ENCODE measurements at regions not wholly inside any gene's neighbourhood (a gene's known extent, or its start where the extent isn't known, plus 50 kb on each side); places are given as distances from the start of the nearest gene placed in this dataset.

DNA sequence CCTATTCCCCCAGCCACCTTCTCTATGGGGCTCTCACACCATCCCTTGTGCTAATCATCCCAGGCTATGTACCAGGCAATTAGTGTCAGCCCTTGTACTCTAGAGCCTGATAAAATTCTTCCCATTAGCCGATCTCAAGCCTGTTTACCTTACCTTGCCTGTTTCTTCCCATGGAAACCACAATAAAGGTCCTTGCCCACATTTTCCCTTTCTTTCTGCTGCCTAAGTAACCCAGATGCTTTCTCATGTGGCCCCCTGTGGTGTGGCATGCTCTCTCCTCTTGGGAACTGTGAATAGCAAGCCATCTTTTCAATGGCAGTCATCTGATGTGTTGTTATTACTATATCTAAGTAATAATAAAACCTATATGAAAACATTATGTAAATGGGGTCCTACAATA is 265.8 kb upstream of the ELAC2 start:
- DNase-seq, result peak; percentile 40
- 0 out of 5 replicates have a peak, but pooled peaks cover 0 to under 1% of the 10 kb centered on the region in 2 experiments for H3K9me3 Mint-ChIP-seq

More for the DNA sequence above, 265.8 kb upstream of the ELAC2 start:
- no peak overlapping the region for H3K4me2 ChIP-seq (ENCODE audit: insufficient read depth, insufficient read length, low read length)
- H3K36me3 Mint-ChIP-seq (ENCODE audit: insufficient read depth in 1 of 3, low read depth in 3 of 3), result peaks cover 0 to under 1% (median 0%) of the 10 kb centered on the region in 3 experiments; a peak in 1 of 7 replicates
- H3K9me3 ChIP-seq (ENCODE audit: control insufficient read depth, low read depth, low read length), result no peaks in the 10 kb centered on the region
- no peaks in the 10 kb centered on the region for H3K79me1 ChIP-seq (ENCODE audit: insufficient read depth, low read depth, low read length, poor library complexity, severe bottlenecking)
- H3K56ac ChIP-seq (ENCODE audit: insufficient read length, low read depth, low read length), result no peak overlapping the region
- no peaks in the 10 kb centered on the region for H3K27me3 ChIP-seq (ENCODE audit: insufficient read depth, low read length)
- H2BK20ac ChIP-seq (ENCODE audit: low read depth, low read length, poor library complexity, severe bottlenecking), result no peak overlapping the region
- H3K14ac ChIP-seq (ENCODE audit: insufficient read depth, low read length), result no peak overlapping the region
- no peak overlapping the region for H3K18ac ChIP-seq (ENCODE audit: insufficient read length, low read depth, low read length)
- no peak overlapping the region for H3T11ph ChIP-seq (ENCODE audit: low read length)
- no peak overlapping the region for H4K91ac ChIP-seq (ENCODE audit: insufficient read length, low read depth, low read length)
- no peak overlapping the region for H2BK12ac ChIP-seq (ENCODE audit: insufficient read length, low read depth, low read length)
- H2BK120ac ChIP-seq (ENCODE audit: low read depth, low read length, poor library complexity, severe bottlenecking), result no peak overlapping the region
- no peak overlapping the region for H3K27ac ChIP-seq (ENCODE audit: insufficient read length, low read depth, low read length)
- peak overlapping the region in 2 of 3 experiments; percentile 66 to 85; a peak in 3 of 7 replicates for H3K27ac Mint-ChIP-seq
- no peak overlapping the region for H2AK5ac ChIP-seq (ENCODE audit: insufficient read length, low read length)
- 0 out of 2 replicates have a peak, but pooled peaks cover 4% of the 10 kb centered on the region for H3K4me1 ChIP-seq (ENCODE audit: insufficient read depth, low read length)
- H3K4me3 Mint-ChIP-seq, result no peak overlapping the region
- no peak overlapping the region for H2BK5ac ChIP-seq (ENCODE audit: insufficient read length, low read length)
- H2AFZ ChIP-seq (ENCODE audit: low read length), result no peak overlapping the region
- no peak overlapping the region for H4K8ac ChIP-seq (replicated peaks; ENCODE audit: insufficient read length, low read depth, low read length)
- H3K27me3 Mint-ChIP-seq (ENCODE audit: low read depth), result no peaks in the 10 kb centered on the region
- no peak overlapping the region for H3K23ac ChIP-seq (ENCODE audit: insufficient read length, low read depth, low read length)
- no peak overlapping the region for H3K9ac ChIP-seq (ENCODE audit: extremely low read depth, insufficient read length, low read length)
- WGBS (ENCODE audit: extremely low coverage, insufficient read length, low lambda C conversion rate), result no CpG with 5 or more reads among the region's 1 CpG
- H3K4ac ChIP-seq (ENCODE audit: low read depth, low read length), result no peak overlapping the region
- no peak overlapping the region for H2BK15ac ChIP-seq (ENCODE audit: low read depth, low read length)
- no peaks in the 10 kb centered on the region for H4K20me1 ChIP-seq (ENCODE audit: control insufficient read depth, insufficient read depth, insufficient read length)
- TF ChIP-seq, protein P1, sequence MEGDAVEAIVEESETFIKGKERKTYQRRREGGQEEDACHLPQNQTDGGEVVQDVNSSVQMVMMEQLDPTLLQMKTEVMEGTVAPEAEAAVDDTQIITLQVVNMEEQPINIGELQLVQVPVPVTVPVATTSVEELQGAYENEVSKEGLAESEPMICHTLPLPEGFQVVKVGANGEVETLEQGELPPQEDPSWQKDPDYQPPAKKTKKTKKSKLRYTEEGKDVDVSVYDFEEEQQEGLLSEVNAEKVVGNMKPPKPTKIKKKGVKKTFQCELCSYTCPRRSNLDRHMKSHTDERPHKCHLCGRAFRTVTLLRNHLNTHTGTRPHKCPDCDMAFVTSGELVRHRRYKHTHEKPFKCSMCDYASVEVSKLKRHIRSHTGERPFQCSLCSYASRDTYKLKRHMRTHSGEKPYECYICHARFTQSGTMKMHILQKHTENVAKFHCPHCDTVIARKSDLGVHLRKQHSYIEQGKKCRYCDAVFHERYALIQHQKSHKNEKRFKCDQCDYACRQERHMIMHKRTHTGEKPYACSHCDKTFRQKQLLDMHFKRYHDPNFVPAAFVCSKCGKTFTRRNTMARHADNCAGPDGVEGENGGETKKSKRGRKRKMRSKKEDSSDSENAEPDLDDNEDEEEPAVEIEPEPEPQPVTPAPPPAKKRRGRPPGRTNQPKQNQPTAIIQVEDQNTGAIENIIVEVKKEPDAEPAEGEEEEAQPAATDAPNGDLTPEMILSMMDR (conservative IDR thresholded peaks at IDR 0.05), result no peak
- H3K79me2 ChIP-seq (ENCODE audit: insufficient read depth, low read length), result no peaks in the 10 kb centered on the region
- H3K4me1 Mint-ChIP-seq, result peaks cover 10 to 11% of the 10 kb centered on the region in 2 experiments
- no peaks in the 10 kb centered on the region for H3K23me2 ChIP-seq (ENCODE audit: insufficient read length, low read depth, low read length, poor library complexity, severe bottlenecking)
- H4K5ac ChIP-seq (ENCODE audit: insufficient read length, low read depth, low read length), result no peak overlapping the region

Measured in H9 (cell line).